ENCODE measurements at regions not wholly inside any gene's neighbourhood (a gene's known extent, or its start where the extent isn't known, plus 50 kb on each side); places are given as distances from the start of the nearest gene placed in this dataset.
"Not testable (repeated sequence)": the region's sequence is repeated elsewhere in the genome, so short reads cannot be mapped to it uniquely, and the experiment has no call there.

DNA sequence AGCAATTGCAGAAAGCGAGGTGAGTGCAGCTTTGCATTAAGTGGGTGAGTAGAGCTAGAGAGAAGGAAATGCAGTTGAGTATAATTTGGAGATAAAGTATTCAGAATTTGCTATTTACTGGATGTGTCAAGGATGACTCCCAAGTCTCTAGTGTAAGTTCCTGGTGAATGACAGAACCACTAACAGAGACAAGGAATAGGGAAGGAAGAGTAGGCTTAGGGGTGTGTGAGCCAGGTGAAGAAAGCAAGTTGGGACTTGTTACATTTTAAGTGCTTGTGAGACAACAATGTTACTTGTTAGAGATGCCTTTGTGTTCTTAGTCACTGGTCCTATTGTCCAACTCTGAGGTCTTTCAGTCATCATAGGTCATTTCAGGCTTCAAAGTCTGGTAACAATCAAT, 70.8 kb downstream of the TBC1D26 start:
- not testable (repeated sequence) for DNase-seq (ENCODE audit: extremely low read depth in 1 of 2, low read depth in 1 of 2)

DNA sequence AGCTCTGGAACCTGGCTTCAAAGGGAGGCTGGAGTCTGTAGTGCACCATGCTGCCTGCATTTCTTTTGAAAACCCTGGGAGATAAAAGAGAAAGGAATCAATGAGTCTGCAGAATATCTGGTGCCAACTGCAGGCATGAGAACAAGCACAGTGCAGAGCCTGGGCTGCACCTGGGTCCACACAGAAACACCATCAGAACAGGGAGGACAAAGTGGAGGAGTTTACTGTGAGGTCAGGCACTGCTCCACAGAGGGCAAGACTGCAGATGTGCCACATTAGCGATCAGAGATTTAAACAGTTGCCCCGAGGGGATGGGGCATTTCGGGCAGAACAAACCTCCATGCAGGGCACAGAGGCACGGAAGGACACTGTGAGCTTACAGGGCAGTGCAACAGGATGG, 74.7 kb downstream of the TBC1D26 start:
- not testable (repeated sequence) for DNase-seq (ENCODE audit: extremely low read depth in 1 of 2, low read depth in 1 of 2)

DNA sequence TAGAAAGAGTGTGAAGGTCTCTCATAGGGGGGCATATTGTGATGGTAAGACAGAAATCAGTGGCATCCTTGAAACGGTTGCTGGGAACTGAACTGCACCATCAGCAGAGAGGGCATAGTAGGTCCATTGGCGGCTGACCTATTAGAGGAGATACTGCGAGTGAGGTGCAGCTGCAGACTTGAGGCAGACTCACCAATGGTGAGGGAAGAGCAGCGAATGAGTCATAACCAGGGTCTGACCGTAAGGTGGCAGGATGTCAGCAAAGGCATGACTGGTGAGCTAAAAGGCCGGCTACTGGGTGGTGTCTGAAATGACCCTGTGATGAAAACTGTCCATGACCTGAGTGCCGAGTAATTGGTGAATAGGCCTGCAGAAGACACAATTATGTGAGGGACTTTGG, 81.3 kb downstream of the TBC1D26 start:
- not testable (repeated sequence) for DNase-seq (ENCODE audit: extremely low read depth in 1 of 2, low read depth in 1 of 2)

DNA sequence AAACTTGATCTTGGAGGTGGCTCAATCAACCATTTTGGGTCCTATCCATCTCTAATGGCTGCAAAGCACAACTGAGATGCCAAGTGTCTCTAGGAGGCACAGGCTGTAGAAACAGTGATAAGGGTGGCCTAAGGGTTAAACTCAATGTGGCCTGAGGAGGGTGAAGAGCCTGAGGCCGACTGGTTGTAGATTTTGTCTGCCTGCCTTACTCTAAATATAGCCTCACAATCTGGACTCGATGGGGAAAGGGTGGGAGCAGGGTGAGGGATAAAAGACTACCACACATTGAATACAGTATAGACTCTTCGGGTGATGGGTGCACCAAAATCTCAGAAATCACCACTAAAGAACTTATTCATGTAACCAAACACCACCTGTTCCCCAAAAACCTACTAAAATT, 81.9 kb downstream of the TBC1D26 start:
- DNase-seq (ENCODE audit: extremely low read depth in 1 of 2, low read depth in 1 of 2), result not testable (repeated sequence)

- DNase-seq (ENCODE audit: extremely low read depth in 1 of 2, low read depth in 1 of 2), result not testable (repeated sequence)
Observed at GRCh38 chr17:15817861-15818260, 85.8 kb downstream of the TBC1D26 start.

DNA sequence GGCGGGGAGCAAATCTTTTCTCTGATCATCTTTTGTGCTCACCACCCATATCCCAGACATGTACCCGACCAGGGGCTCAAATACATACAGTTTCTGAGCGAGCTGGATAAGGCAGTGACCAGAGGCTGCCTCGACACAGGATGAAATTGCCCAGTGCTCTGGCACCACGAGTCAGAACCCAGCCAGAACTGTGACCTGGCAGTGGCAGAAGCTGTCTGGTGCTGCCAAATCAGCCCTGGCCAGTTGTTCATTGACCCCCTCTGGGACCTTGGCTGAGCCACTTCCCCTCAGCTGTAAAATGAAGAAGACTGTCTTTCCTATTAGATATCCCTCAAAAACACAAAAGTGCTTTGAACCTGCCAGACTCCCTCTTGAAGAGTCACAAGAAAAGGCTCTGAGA, 90.2 kb downstream of the TBC1D26 start:
- DNase-seq (ENCODE audit: extremely low read depth in 1 of 2, low read depth in 1 of 2), result not testable (repeated sequence)

GRCh38 chr17:15828727-15829314, 96.7 kb downstream of the TBC1D26 start:
- peak; percentile 47 to 50 for DNase-seq (ENCODE audit: extremely low read depth in 1 of 2, low read depth in 1 of 2)

GRCh38 chr17:15830221-15830620, 98.1 kb downstream of the TBC1D26 start:
- not testable (repeated sequence) for DNase-seq (ENCODE audit: extremely low read depth in 1 of 2, low read depth in 1 of 2)

- peak; percentile 11 to 38 for DNase-seq (ENCODE audit: extremely low read depth in 1 of 2, low read depth in 1 of 2)
Observed at GRCh38 chr17:15831182-15831581, 99.1 kb downstream of the TBC1D26 start.

DNA sequence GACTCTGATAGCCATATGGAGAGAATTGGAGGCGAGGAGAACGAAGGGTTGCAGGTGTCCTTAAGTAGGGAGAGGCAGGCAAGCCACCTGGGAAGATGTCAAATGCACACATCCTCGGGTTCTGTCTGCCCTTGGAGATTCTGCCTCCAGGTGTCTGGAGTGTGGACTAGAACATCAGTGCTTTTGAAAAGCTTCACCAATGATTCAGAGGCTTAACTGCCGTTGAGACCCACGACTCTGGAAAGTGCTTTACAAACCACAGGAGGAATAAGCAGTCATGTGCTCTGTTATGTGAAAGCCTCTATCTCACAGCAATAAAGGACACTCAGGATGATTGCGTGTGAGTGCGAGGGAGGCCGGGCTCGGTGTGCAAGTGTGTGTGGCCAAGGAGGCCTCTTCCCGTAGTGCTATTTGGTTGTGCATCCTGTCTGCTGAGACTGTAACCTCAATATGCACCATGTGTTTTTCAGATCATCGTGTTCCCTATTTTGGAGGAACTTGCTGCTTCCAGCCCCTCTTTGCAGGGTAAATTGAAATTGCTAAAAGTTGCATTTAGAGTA, 100.9 kb downstream of the TBC1D26 start:
- peak in 1 of 2 donors; percentile 11 for DNase-seq (ENCODE audit: extremely low read depth in 1 of 2, low read depth in 1 of 2)

DNA sequence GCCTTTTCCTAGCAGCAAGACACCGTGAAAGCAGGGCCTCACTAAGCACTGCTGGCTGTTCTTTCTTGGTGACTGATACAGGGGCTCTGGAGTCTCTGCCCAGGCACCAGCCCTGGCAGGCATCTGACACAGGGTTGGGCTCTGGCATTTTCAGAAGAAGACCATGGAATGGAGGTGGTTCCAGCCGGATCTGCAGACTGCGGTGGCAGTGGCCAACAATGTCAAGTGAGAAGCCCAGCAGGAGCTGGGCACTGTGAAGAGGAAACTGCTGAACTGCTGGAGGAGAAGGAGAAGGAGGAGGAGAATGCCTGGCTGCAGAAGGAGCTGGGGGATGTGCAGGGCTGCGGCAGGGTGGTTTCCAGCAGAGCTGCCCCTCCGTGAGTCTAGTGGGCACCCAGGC, 101.8 kb downstream of the TBC1D26 start:
- not testable (repeated sequence) for DNase-seq (ENCODE audit: extremely low read depth in 1 of 2, low read depth in 1 of 2)

- DNase-seq (ENCODE audit: extremely low read depth in 1 of 2, low read depth in 1 of 2), result not testable (repeated sequence)
Observed at GRCh38 chr17:15835481-15835880, 103.4 kb downstream of the TBC1D26 start.

- DNase-seq (ENCODE audit: extremely low read depth in 1 of 2, low read depth in 1 of 2), result not testable (repeated sequence)
Observed at GRCh38 chr17:15836249-15836982, 104.3 kb downstream of the TBC1D26 start.

DNA sequence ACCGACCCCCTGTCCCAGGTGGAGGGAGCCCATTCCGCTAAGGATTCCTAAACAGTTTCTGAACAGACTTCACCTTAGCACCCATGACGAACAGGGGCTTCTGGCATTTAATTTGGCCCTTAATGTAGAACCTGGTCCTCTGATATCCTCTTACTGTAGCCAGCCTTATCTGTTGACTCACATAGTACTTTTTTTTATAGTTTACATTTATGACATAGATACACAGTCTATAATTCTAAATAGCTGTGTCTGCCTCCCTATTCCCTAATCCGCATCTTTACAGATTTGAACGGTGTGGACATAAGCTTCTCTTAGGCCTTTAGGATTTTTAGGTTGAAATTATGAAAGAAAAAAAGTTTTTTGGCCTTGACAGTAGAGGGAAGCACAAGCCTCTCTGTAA, 104.9 kb downstream of the TBC1D26 start:
- not testable (repeated sequence) for DNase-seq (ENCODE audit: extremely low read depth in 1 of 2, low read depth in 1 of 2)

GRCh38 chr17:15847447-15848229, 97.3 kb upstream of the ADORA2B start:
- DNase-seq (ENCODE audit: extremely low read depth in 1 of 2, low read depth in 1 of 2), result not testable (repeated sequence)

DNA sequence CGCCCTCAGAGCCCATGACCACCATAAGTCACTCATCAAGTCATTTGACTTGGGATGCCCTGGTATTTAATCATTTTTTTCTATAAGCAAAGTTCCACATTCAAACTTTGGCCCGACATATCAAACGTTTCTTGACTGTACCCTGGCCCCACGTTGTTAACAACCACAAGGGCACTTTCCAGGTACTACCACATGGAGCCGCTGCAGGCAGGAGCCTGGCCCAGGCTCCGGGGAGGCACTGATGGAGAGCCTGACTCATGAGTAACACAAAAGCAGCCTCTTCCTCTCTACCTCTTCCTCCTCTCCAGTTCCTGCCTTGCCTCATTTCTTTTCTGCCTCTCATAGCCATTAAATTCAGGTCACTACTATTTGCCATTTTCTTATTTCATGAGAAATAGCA, 95.9 kb upstream of the ADORA2B start:
- DNase-seq (ENCODE audit: extremely low read depth in 1 of 2, low read depth in 1 of 2), result peak; percentile 16 to 42

DNA sequence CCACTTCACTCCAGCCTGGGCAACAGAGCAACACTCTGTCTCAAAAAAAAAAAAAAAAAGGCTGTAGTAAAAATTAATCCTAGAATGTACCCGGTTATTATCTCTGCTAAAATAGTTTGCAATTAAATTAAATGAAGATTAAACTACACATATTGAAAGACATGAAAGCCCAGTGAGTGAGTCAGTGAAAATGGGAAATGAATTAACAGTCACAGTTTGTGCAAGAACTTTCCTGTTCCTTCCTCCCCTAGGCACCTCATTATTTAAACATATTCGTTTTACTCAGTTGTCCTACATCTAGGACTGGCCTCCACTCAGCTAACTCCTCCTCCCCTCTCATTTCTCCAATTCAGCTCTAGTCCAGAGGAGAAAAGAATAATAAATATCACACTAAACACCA, 94.9 kb upstream of the ADORA2B start:
- DNase-seq (ENCODE audit: extremely low read depth in 1 of 2, low read depth in 1 of 2), result not testable (repeated sequence)

DNA sequence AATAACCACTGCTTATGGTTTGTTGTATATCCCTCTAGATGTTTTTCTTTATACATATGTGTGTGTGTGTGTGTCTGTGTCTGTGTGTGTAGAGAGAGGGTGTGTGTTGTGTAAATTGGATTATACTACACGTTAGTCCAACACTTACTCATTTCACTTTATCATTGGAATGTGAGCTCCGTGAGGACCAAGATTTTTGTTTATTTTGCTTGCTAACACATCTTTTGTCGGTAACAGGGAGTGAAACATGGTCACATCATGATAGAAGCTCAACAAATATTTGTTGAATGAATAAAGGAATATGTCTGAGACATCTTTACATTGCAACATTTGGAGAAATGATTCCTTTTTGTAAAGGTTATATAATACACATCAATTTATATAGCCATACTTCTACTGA, 94.2 kb upstream of the ADORA2B start:
- DNase-seq (ENCODE audit: extremely low read depth in 1 of 2, low read depth in 1 of 2), result not testable (repeated sequence)

- not testable (repeated sequence) for DNase-seq (ENCODE audit: extremely low read depth in 1 of 2, low read depth in 1 of 2)
Observed at GRCh38 chr17:15852863-15853262, 92.1 kb upstream of the ADORA2B start.

- not testable (repeated sequence) for DNase-seq (ENCODE audit: extremely low read depth in 1 of 2, low read depth in 1 of 2)
Observed at GRCh38 chr17:15856191-15856590, 88.7 kb upstream of the ADORA2B start.

- not testable (repeated sequence) for DNase-seq (ENCODE audit: extremely low read depth in 1 of 2, low read depth in 1 of 2)
Observed at GRCh38 chr17:15856745-15857144, 88.2 kb upstream of the ADORA2B start.

All from stimulated activated CD8-positive, alpha-beta memory T cell treated with anti-CD3 and anti-CD28 coated beads, Interleukin-7, amount 100 ng/mL, for 48 hours (primary cell).